A673 (cell line): ENCODE measurements at regions not wholly inside any gene's neighbourhood (a gene's known extent, or its start where the extent isn't known, plus 50 kb on each side); places are given as distances from the start of the nearest gene placed in this dataset.
"Not testable (repeated sequence)": the region's sequence is repeated elsewhere in the genome, so short reads cannot be mapped to it uniquely, and the experiment has no call there.

Experiments
- BruUV-seq: library from RNA; stranded (reverse); fragments of 400-500 nt; replicated peaks from 2 replicates; lab custom pipeline; 2021; lab: Mats Ljungman, UMichigan
- CTCF ChIA-PET: fragments of 300-600 bp; sonication (Branson Sonifier 250); formaldehyde crosslinking; loops from one replicate; lab custom pipeline; 2022; ENCODE audit warnings: antibody characterized with exemption; lab: Charles Lee
- POLR2A ChIA-PET: fragments of 300-600 bp; sonication (Branson Sonifier 250); formaldehyde crosslinking; loops from one replicate; lab custom pipeline; 2022; ENCODE audit warnings: antibody characterized with exemption; ENCODE audit not compliant: low non-redundant PET; lab: Charles Lee
- DNase-seq: peaks from one replicate; pipeline ENCODE4 v3.0.0-alpha.2; 2015; ENCODE audit warnings: low spot score
- H3K27ac ChIP-seq: fragments of 200-600 bp; sonication (generic); 2 replicates; pipeline ENCODE4 v1.5.1; 2016; ENCODE audit warnings: mixed run types, low read depth, mild to moderate bottlenecking, mixed read lengths, antibody characterized with exemption, low read length; ENCODE audit not compliant: poor library complexity, severe bottlenecking
- H3K27me3 ChIP-seq: fragments of 200-600 bp; sonication (generic); replicated peaks from 2 replicates; pipeline ENCODE4 v1.6.1; 2017; ENCODE audit warnings: mixed run types, low read depth, mild to moderate bottlenecking, mixed read lengths, antibody characterized with exemption, low read length; ENCODE audit not compliant: insufficient read depth, poor library complexity
- H3K36me3 ChIP-seq: fragments of 200-600 bp; sonication (generic); 2 replicates; pipeline ENCODE4 v1.6.1; 2016; ENCODE audit warnings: mixed run types, mild to moderate bottlenecking, mixed read lengths, antibody characterized with exemption, low read length; ENCODE audit not compliant: insufficient read depth, poor library complexity, severe bottlenecking
- H3K4me1 ChIP-seq: fragments of 200-600 bp; sonication (generic); 2 replicates; pipeline ENCODE4 v1.6.1; 2017; ENCODE audit warnings: mixed run types, mild to moderate bottlenecking, mixed read lengths, antibody characterized with exemption, low read length; ENCODE audit not compliant: insufficient read depth, poor library complexity, severe bottlenecking
- H3K4me3 ChIP-seq: fragments of 200-600 bp; sonication (generic); 2 replicates; pipeline ENCODE4 v1.5.1; 2016; ENCODE audit warnings: low read depth, mixed run types, mild to moderate bottlenecking, mixed read lengths, low read length; ENCODE audit not compliant: poor library complexity, severe bottlenecking
- H3K9me3 ChIP-seq: fragments of 200-600 bp; sonication (generic); 2 replicates; pipeline ENCODE4 v1.6.1; 2016; ENCODE audit warnings: mixed run types, low read depth, mild to moderate bottlenecking, mixed read lengths, antibody characterized with exemption, low read length; ENCODE audit not compliant: poor library complexity, severe bottlenecking
- CTCF ChIP-seq: fragments of 300-800, 200-600 bp; sonication (generic); conservative IDR thresholded peaks from 2 replicates; pipeline ENCODE4 v1.5.1; 2017; ENCODE audit warnings: low read depth, mild to moderate bottlenecking, antibody characterized with exemption, low read length, moderate library complexity, mixed read lengths
- EZH2 ChIP-seq: fragments of 200-600 bp; sonication (generic); IDR thresholded peaks from 2 replicates; pipeline ENCODE4 v1.6.1; 2017; ENCODE audit warnings: borderline replicate concordance, low read depth, mild to moderate bottlenecking, mixed read lengths, antibody characterized with exemption, low read length; ENCODE audit not compliant: poor library complexity, severe bottlenecking
- intact Hi-C: fragments of 100-400 bp; cut with micrococcal nuclease; formaldehyde crosslinking; loops from one replicate; pipeline ENCODE4 v1.10.0; 2022; ENCODE audit not compliant: unreplicated experiment

GRCh38 chr4:169327951-169328350 is 57.2 kb upstream of the SH3RF1 start:
- Histone ChIP-seq H3K4me3 (no peak overlapping the region), H3K36me3 (no peaks in the 10 kb centered on the region), H3K27ac (no peak overlapping the region), H3K4me1 (no peaks in the 10 kb centered on the region), H3K9me3 (peaks cover 6% of the 10 kb centered on the region), H3K27me3 (no peaks in the 10 kb centered on the region)
- POLR2A ChIA-PET = no interaction called here
- TF ChIP-seq CTCF (no peak), EZH2 (no peak)
- intact Hi-C loops = no loop called here
- CTCF ChIA-PET = no interaction called here
- BruUV-seq = no TSS peak
- DNase-seq = no peak

GRCh38 chr4:169323925-169324324 is 53.2 kb upstream of the SH3RF1 start:
- H3K27me3 ChIP-seq, CTCF ChIA-PET, DNase-seq, H3K4me3 ChIP-seq, H3K36me3 ChIP-seq, H3K9me3 ChIP-seq, H3K27ac ChIP-seq, BruUV-seq, H3K4me1 ChIP-seq, POLR2A ChIA-PET, intact Hi-C loops: not testable (repeated sequence)

GRCh38 chr4:169322833-169323232 is 52.1 kb upstream of the SH3RF1 start:
- DNase-seq, H3K27ac ChIP-seq, intact Hi-C loops, H3K4me1 ChIP-seq, H3K4me3 ChIP-seq, H3K27me3 ChIP-seq, H3K9me3 ChIP-seq, POLR2A ChIA-PET, BruUV-seq, H3K36me3 ChIP-seq, CTCF ChIA-PET: not testable (repeated sequence)
